ENCODE measurements at regions not wholly inside any gene's neighbourhood (a gene's known extent, or its start where the extent isn't known, plus 50 kb on each side); places are given as distances from the start of the nearest gene placed in this dataset.

DNA sequence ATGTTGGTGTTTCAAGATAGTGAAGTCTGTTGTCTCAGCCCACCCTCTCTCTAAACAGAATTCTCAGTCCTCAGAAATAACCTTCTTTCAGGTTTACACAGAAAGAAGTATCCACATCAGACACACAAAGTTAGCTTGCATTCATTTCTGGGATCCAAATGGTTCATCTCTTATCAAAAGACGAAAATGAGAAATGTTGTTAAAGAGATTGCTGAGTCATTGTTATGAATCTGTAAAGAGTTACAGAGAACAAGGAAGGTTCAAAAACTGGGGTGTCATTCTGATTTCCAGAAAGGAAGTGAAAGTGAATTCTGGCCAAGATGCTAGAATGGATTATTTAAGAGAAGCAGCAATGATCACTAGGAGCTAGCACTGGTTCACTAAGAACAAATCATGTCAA is 90.5 kb upstream of the ATXN1 start:
- Histone ChIP-seq H3K27ac (no peak overlapping the region), H3K36me3 (no peaks in the 10 kb centered on the region), H3K4me1 (peaks cover 18% of the 10 kb centered on the region), H3K27me3 (ENCODE audit: low read depth) (no peaks in the 10 kb centered on the region), H3K9me3 (no peaks in the 10 kb centered on the region), H3K4me3 (no peak overlapping the region)
- intact Hi-C loops (cut with DNase I) = no loop called here
- no peak for DNase-seq
- TF ChIP-seq, protein P1, sequence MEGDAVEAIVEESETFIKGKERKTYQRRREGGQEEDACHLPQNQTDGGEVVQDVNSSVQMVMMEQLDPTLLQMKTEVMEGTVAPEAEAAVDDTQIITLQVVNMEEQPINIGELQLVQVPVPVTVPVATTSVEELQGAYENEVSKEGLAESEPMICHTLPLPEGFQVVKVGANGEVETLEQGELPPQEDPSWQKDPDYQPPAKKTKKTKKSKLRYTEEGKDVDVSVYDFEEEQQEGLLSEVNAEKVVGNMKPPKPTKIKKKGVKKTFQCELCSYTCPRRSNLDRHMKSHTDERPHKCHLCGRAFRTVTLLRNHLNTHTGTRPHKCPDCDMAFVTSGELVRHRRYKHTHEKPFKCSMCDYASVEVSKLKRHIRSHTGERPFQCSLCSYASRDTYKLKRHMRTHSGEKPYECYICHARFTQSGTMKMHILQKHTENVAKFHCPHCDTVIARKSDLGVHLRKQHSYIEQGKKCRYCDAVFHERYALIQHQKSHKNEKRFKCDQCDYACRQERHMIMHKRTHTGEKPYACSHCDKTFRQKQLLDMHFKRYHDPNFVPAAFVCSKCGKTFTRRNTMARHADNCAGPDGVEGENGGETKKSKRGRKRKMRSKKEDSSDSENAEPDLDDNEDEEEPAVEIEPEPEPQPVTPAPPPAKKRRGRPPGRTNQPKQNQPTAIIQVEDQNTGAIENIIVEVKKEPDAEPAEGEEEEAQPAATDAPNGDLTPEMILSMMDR (IDR thresholded peaks at IDR 0.05) = no peak
- no peak for ATAC-seq

DNA sequence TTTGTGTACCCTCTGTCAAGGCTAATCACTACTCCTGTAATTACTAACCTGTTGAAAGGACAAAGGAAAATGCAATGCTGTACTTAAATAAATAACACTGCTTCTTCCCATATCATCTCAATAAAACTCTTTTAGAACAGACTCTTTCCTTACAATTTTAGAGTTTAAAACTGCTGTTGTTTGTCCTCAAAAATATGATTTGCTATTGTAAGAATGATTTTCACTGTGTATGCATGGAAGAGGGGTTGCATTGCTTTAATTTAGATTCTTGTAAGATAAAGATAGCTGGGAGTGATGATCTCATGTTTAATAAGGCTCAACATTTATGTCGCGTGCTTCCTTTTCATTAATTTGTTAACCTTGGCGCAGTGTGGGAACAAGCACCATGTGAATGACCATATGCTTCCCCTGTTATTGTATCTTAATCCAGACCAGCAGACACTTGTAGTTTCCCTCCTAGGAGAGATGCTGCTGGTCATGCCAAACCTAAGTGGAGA is 89.8 kb upstream of the ATXN1 start:
- Histone ChIP-seq H3K36me3 (no peaks in the 10 kb centered on the region), H3K4me1 (peaks cover 18% of the 10 kb centered on the region), H3K27me3 (ENCODE audit: low read depth) (no peaks in the 10 kb centered on the region), H3K27ac (no peak overlapping the region), H3K4me3 (no peak overlapping the region), H3K9me3 (no peaks in the 10 kb centered on the region)
- intact Hi-C loops (cut with DNase I) = no loop called here
- TF ChIP-seq, protein P1 (IDR thresholded peaks at IDR 0.05) = no peak
- no peak for ATAC-seq
- DNase-seq = no peak

DNA sequence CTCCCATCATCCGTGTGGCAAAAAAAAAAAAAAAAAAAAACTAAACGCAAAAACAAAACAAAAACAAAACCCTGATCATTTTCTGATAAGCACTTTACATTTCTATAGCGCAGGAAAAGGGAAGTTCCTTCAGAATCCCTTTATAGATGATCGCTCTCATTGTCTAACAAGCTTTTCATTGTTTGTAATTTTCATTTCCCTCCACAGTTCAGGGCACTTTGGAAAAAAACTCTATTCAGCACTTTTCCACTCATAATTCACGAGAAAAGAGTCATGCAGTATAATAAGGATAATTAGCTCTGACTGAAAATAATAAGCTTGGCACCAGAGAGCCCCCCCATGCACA is 89.4 kb upstream of the ATXN1 start:
- Histone ChIP-seq H3K9me3 (no peaks in the 10 kb centered on the region), H3K4me1 (peaks cover 18% of the 10 kb centered on the region), H3K36me3 (no peaks in the 10 kb centered on the region), H3K27me3 (ENCODE audit: low read depth) (no peaks in the 10 kb centered on the region), H3K27ac (no peak overlapping the region), H3K4me3 (no peak overlapping the region)
- DNase-seq = no peak
- no peak for ATAC-seq
- TF ChIP-seq, protein P1 (IDR thresholded peaks at IDR 0.05) = no peak
- intact Hi-C loops (cut with DNase I) = no loop called here

DNA sequence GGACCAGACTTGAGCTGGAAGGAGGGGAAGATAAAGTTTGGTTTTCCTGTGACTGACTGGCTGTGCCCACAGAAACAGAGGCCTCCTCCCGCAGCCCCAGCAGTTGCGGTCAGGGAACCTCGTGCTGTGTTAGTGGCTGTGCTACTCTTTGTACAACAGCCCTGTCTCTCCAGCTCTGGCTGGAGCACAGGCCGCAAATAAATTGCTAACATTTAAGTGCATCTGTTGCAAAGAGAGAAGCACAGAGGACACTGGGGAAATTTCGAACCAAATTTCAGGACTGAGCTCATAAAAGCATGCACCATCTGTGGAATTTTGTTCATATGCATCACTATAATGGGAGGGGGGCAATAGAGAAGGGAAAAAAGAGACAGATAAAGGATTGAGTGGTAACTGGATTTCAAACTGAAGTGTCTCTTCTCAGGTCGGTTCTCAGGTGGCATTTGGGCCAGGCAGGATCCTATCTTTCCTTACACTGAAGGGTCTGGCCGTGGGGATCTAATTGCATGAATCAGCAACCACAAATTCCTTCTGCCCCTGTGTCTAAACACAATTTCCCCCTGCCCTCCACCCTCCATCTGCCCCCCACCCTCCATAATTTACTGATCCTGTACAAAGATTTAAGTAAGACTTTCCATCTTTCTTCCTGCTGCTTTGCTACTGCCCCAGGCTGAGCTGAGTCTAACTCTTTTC is 88.9 kb upstream of the ATXN1 start:
- Histone ChIP-seq H3K9me3 (no peaks in the 10 kb centered on the region), H3K27ac (no peak overlapping the region), H3K36me3 (no peaks in the 10 kb centered on the region), H3K4me1 (peaks cover 18% of the 10 kb centered on the region), H3K27me3 (ENCODE audit: low read depth) (no peaks in the 10 kb centered on the region), H3K4me3 (no peak overlapping the region)
- ATAC-seq (peak in 1 of 2 donors; percentile 32), DNase-seq (no peak)
- intact Hi-C loops (cut with DNase I) = no loop called here
- TF ChIP-seq, protein P1 (IDR thresholded peaks at IDR 0.05) = no peak

DNA sequence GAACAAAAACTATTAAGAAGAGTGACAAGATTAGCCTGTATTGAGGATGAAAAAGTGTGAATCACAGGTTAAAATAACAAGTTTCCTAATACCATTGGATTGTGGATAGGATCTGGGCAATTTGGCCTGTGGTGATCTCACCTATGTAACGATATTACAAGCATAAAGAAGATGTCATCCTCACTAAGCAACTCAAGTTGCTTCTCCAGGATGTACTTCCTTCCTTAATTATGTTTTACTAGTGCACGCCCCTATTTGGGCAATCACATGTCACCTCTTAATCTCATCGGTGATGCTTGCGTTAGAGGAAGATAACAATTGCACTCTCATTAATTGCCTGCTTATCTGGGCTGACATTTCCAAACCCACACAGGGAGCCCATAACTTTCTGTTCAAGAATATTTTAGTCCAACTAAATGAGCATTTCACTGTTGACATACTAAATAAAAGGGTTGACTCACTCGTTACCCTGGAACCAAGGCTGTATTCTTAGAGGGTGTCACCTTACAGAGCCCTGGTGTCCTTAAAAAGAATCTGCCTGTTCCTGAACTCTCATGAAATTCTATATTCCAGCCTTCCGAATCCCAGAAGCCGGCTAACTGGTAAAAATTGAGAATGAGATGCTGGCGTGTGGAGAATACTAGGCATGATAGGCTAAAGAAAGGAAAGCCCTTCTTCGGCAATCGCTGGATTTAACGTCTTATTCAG is 88.2 kb upstream of the ATXN1 start:
- no peak for DNase-seq
- H3K36me3 ChIP-seq = no peaks in the 10 kb centered on the region
- no peak overlapping the region for H3K27ac ChIP-seq
- no peaks in the 10 kb centered on the region for H3K27me3 ChIP-seq (ENCODE audit: low read depth)
- H3K9me3 ChIP-seq = no peaks in the 10 kb centered on the region
- peak; percentile 32 to 52 for ATAC-seq
- H3K4me1 ChIP-seq = peaks cover 18% of the 10 kb centered on the region
- TF ChIP-seq, protein P1 (IDR thresholded peaks at IDR 0.05) = no peak
- intact Hi-C loops (cut with DNase I) = no loop called here
- no peak overlapping the region for H3K4me3 ChIP-seq

Data from lower lobe of right lung (tissue), 2 donors.